NCI-H524 treated with DMSO at 0.1 percent for 48 hours (cell line): ENCODE measurements at regions not wholly inside any gene's neighbourhood (a gene's known extent, or its start where the extent isn't known, plus 50 kb on each side); places are given as distances from the start of the nearest gene placed in this dataset.
"Not testable (repeated sequence)": the region's sequence is repeated elsewhere in the genome, so short reads cannot be mapped to it uniquely, and the experiment has no call there.

Experiments used
- DNase-seq: peaks from one replicate; lab custom pipeline; 2025; lab: John Stamatoyannopoulos, UW

GRCh38 chr5:1636208-1636770, 112.5 kb upstream of the LPCAT1 start:
- not testable (repeated sequence) for DNase-seq

- not testable (repeated sequence) for DNase-seq
These were observed 111.7 kb upstream of the LPCAT1 start for GRCh38 chr5:1635477-1635876.

DNA sequence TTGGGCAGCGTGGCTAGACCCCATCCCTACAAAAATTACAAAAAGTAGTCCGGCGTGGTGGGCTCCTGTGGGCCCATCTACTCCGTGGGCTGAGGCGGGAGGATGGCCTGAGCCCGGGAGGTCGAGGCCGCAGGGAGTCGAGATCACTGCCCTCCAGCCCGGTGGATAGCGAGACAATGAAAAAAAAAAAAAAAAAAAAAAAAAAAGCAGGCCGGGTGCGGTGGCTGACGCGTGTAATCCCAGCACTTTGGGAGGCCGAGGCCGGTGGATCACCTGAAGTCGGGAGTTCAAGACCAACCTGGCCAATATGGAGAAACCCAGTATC, 110.5 kb upstream of the LPCAT1 start:
- no peak for DNase-seq

GRCh38 chr5:1633605-1634336, 110.0 kb upstream of the LPCAT1 start:
- no peak for DNase-seq

DNA sequence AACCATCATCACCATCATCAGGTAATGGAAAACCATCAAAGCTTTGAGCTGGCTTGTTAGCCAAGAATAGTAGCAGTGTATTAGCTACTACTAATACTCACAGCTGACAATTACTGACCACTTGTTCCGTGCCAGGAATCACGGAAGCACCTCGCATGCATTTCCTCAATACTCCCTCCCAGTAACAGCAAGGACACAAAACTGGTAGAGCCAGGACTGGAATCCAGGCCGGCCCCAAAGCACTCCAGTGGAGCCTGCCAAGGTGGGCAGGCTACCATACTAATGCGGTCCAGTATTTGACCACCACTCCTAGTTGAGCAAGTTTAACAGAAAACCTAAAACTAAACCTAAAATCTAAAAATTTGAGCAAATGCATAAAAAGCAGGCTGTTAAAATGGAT, 107.2 kb upstream of the LPCAT1 start:
- not testable (repeated sequence) for DNase-seq

DNA sequence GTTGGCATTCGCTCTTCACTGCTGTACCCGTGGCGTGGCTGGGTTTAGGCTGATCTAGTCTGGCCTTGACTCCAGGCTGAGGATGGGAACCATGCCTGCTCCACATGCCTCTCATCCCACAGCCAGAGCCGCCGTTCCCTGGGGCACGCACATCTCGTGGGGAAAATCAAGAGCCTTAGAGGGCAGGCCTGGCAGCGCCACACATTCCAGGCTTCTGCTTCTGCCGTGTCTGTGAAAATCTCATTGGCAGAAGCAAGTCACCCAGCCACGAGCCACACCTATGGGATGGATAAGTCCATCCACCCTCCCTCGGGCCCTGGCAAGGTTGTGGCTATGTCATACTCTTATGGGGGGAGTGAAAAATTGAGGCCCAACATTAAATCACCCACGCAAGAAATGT, 102.6 kb upstream of the LPCAT1 start:
- DNase-seq: not testable (repeated sequence)

GRCh38 chr5:1619531-1619930, 95.8 kb upstream of the LPCAT1 start:
- not testable (repeated sequence) for DNase-seq

- DNase-seq: not testable (repeated sequence)
These were observed 94.6 kb upstream of the LPCAT1 start for GRCh38 chr5:1618296-1618865.

DNA sequence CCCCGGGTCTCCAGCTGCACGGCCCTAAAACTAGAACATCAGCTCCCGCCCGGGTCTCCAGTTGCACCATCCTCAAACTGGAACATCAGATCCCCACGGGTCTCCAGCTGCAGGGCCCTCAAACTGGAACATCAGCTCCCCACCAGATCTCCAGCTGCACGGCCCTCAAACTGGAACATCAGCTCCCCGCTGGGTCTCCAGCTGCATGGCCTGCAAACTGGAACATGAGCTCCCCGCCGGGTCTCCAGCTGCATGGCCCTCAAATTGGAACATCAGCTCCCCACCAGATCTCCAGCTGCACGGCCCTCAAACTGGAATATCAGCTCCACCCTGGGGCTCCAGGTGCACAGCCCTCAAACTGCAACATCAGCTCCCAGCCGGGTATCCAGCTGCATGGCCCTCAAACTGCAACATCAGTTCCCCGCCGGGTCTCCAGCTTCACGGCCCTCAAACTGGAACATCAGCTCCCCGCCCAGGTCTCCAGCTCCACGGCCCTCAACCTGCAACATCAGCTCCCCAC, 93.5 kb upstream of the LPCAT1 start:
- not testable (repeated sequence) for DNase-seq

GRCh38 chr5:1613515-1613914, 89.8 kb upstream of the LPCAT1 start:
- not testable (repeated sequence) for DNase-seq

GRCh38 chr5:1610526-1610925, 86.8 kb upstream of the LPCAT1 start:
- not testable (repeated sequence) for DNase-seq

GRCh38 chr5:1609111-1609510, 85.4 kb upstream of the LPCAT1 start:
- not testable (repeated sequence) for DNase-seq

- not testable (repeated sequence) for DNase-seq
These were observed 84.6 kb upstream of the LPCAT1 start for GRCh38 chr5:1608336-1608735.

DNA sequence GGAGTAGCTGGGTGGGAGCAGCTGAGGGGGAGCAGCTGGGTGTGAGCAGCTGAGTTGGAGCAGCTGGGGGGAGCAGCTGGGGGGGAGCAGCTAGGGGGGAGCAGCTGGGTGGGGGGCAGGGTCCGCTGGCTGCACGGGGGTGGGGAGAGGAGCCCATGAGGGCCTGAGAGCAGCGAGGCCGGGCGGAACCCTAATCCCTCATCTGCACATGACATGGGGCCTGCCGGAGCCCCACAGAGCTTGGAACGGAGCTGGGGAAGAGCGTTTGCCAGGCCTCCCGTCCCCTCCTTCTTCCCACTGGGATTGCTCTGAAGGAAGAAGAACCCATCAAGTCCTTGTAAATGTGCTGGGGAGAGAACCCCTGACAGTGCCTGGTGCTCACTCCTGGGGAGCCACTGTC, 83.2 kb upstream of the LPCAT1 start:
- DNase-seq: not testable (repeated sequence)

DNA sequence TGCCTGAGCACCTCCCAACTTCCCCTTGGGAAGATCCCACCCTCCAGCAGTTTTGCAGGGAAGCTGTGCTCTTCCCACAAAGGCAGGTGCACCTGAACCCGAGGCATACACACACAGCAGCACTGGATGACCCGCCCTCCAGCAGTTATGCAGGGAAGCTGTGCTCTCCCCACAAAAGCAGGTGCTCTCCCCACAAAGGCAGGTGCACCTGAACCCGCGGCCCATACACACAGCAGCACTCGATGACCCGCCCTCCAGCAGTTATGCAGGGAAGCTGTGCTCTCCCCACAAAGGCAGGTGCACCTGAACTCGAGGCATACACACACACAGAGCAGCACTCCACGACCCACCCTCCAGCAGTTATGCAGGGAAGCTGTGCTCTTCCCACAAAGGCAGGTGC, 80.2 kb upstream of the LPCAT1 start:
- not testable (repeated sequence) for DNase-seq

- peak; percentile 72 for DNase-seq
These were observed 77.8 kb upstream of the LPCAT1 start for GRCh38 chr5:1601565-1601964.

DNA sequence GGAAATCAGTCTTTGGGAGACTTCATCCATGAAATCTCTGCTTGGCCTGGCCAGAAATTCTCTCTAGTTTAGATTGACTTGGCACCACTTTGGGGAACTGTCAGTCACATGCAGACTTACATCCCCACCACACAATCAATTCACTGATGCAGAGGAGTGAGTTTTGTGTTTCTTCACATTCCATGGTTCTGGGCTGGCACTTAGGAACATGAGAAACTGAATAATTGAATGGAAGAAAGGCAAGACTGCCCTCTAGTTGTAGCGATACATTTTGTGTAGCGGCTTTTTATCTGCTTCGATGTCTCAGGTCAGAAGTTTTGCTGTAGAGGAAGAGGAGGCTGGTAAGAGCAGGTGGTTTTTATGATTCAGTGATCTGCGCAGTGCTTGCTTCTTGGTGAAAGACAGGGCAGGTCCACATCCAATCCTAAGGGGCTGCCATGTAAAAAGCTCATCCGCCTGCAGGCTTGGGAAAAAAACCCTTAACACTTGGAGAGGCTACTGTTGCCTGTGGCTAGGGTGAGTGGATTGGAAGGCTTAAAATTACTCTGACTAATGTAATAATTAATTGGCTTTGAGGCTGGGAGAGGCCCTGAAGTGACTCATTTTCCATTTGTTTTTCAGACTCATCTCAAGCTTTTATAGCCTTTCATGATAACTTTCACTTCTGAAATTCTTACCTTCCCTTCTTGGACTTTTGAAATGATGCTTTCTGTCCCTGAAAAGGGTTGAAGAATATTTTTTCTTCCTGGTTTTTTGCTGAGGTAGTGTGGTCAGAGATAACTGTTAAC, 75.4 kb upstream of the LPCAT1 start:
- DNase-seq: not testable (repeated sequence)

GRCh38 chr5:1597093-1597473, 73.3 kb upstream of the LPCAT1 start:
- DNase-seq: not testable (repeated sequence)

- not testable (repeated sequence) for DNase-seq
These were observed 72.8 kb upstream of the LPCAT1 start for GRCh38 chr5:1596462-1597092.

DNA sequence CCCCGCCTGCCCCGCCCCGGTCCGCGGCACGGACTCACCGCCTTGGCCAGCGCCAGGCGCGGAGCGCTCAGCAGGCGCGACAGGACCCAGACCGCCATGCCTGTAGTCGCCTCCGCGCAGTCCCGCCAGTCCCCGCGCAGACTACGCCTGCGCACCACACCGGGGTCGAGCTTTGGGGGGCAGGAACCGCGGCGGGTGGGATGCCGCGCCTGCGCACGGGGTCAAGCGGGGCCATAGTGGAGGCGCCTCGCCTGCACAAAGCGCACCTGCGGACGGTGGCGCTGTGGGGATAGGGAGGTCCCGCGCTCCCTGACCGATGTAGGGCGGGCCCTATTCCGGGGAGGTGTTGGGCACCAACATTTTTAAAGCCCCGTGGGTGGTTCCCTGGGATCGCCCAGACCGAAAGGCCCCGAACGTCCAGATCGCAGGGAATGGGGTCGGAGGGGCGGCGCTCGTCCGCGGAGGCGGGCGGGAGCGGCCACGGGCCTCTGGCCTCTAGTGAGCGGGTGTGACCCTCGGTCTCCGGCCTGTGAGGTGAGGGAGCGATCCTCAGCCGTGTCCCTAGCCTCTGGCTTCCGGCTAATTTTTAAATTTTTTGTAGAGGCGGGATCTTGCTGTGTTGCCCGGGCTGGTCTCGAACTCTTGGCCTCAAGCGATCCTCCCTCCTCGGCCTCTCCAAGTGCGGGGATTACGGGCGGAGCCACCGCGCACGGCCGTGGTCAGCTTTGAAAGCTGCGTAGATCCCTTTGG, 70.8 kb upstream of the LPCAT1 start:
- peak; percentile 27 for DNase-seq

- no peak for DNase-seq
These were observed 70.2 kb upstream of the LPCAT1 start for GRCh38 chr5:1593903-1594356.
